Esophagus squamous epithelium (tissue), 4 donors: ENCODE measurements at regions not wholly inside any gene's neighbourhood (a gene's known extent, or its start where the extent isn't known, plus 50 kb on each side); places are given as distances from the start of the nearest gene placed in this dataset.

Experiments
- POLR2A ChIP-seq, 4 donors: fragments of 450-650 bp; IDR thresholded peaks; one replicate each; pipeline ENCODE4 v1.6.1; 2017; ENCODE audit warnings: antibody characterized with exemption in 4 of 4, mild to moderate bottlenecking in 4 of 4, moderate library complexity in 3 of 4
- TF ChIP-seq, protein P1 (sequence below), 6 experiments: fragments of 450-650 bp in 4 of 6; fragments of 200-600 bp in 2 of 6; sonication (generic) in 2 of 6; IDR thresholded peaks; one replicate each; pipeline ENCODE4 v1.5.1; 2016 to 2019; ENCODE audit warnings: antibody characterized with exemption in 6 of 6, mild to moderate bottlenecking in 4 of 6, moderate library complexity in 4 of 6

DNA sequence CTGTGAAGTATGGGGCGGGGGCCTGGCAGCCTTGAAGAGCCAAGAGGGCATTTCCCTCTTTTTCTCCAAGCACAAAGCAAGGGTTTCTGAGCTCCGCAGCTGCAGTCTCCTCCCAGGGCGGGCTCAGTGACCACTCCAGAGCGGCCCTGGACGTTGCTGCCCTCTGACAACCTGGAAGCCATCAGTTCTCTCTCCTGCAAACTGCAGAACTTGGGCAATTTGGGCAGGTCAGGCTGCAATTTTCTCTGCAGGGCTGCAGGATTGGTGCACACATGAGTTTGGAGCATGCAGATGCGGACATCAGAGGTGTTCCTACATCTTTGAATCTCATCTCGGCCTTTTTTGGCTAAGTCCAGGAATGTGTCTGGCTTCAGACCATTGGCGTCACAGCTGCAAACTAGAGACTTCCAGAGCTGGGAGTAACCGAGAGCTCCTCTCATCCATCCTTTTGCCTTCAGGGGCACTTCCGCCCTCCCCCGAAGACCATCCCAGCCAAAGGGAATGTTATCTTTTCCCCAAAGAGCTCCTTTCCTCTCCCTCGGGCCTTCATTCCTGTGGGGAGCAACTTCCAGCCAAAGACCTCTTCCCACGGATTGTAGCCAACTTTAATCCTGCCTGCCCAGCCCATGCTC is 139.6 kb upstream of the WNT4 start:
- TF ChIP-seq, protein P1, sequence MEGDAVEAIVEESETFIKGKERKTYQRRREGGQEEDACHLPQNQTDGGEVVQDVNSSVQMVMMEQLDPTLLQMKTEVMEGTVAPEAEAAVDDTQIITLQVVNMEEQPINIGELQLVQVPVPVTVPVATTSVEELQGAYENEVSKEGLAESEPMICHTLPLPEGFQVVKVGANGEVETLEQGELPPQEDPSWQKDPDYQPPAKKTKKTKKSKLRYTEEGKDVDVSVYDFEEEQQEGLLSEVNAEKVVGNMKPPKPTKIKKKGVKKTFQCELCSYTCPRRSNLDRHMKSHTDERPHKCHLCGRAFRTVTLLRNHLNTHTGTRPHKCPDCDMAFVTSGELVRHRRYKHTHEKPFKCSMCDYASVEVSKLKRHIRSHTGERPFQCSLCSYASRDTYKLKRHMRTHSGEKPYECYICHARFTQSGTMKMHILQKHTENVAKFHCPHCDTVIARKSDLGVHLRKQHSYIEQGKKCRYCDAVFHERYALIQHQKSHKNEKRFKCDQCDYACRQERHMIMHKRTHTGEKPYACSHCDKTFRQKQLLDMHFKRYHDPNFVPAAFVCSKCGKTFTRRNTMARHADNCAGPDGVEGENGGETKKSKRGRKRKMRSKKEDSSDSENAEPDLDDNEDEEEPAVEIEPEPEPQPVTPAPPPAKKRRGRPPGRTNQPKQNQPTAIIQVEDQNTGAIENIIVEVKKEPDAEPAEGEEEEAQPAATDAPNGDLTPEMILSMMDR (IDR thresholded peaks at IDR 0.05): no peak
- no peak for TF ChIP-seq POLR2A (IDR thresholded peaks at IDR 0.05)
